ENCODE measurements at regions not wholly inside any gene's neighbourhood (a gene's known extent, or its start where the extent isn't known, plus 50 kb on each side); places are given as distances from the start of the nearest gene placed in this dataset.

- ATAC-seq (no peak), DNase-seq (no peak)
- intact Hi-C loops (cut with DNase I) = no loop called here
- H3K9me3 ChIP-seq = no peaks in the 10 kb centered on the region
- no peaks in the 10 kb centered on the region for H3K4me1 ChIP-seq
- TF ChIP-seq, protein P1, sequence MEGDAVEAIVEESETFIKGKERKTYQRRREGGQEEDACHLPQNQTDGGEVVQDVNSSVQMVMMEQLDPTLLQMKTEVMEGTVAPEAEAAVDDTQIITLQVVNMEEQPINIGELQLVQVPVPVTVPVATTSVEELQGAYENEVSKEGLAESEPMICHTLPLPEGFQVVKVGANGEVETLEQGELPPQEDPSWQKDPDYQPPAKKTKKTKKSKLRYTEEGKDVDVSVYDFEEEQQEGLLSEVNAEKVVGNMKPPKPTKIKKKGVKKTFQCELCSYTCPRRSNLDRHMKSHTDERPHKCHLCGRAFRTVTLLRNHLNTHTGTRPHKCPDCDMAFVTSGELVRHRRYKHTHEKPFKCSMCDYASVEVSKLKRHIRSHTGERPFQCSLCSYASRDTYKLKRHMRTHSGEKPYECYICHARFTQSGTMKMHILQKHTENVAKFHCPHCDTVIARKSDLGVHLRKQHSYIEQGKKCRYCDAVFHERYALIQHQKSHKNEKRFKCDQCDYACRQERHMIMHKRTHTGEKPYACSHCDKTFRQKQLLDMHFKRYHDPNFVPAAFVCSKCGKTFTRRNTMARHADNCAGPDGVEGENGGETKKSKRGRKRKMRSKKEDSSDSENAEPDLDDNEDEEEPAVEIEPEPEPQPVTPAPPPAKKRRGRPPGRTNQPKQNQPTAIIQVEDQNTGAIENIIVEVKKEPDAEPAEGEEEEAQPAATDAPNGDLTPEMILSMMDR (IDR thresholded peaks at IDR 0.05) = no peak
- no peak overlapping the region for H3K4me3 ChIP-seq
- no peaks in the 10 kb centered on the region for H3K27me3 ChIP-seq
- no peak overlapping the region for H3K27ac ChIP-seq
- H3K36me3 ChIP-seq = no peaks in the 10 kb centered on the region
These were observed 150.0 kb downstream of the RAP2A start for GRCh38 chr13:97583907-97584497.

GRCh38 chr13:97586941-97587340, 153.0 kb downstream of the RAP2A start:
- Histone ChIP-seq H3K27me3 (no peaks in the 10 kb centered on the region), H3K4me3 (no peak overlapping the region), H3K36me3 (no peaks in the 10 kb centered on the region), H3K4me1 (no peaks in the 10 kb centered on the region), H3K9me3 (no peaks in the 10 kb centered on the region), H3K27ac (no peak overlapping the region)
- ATAC-seq = no peak
- intact Hi-C loops (cut with DNase I) = no loop called here
- TF ChIP-seq, protein P1 (IDR thresholded peaks at IDR 0.05) = no peak
- DNase-seq = no peak

DNA sequence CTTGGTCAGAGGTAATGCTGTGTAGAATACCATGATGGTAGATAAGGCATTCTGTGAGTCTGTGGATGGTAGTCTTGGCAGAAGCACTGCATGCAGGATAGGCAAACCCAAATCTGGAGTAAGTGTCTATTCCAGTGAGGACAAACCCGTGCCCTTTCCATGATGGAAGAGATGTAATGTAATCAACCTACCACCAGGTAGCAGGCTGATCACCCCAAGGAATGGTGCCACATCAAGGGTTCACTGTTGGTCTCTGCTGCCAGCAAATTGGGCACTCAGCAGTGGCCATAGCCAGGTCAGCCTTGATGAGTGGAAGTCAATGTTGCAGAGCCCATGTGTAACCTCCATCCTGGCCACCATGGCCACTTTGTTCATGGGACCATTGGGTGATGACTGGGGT, 155.0 kb downstream of the RAP2A start:
- ATAC-seq = no peak
- no peaks in the 10 kb centered on the region for H3K36me3 ChIP-seq
- TF ChIP-seq, protein P1 (IDR thresholded peaks at IDR 0.05) = no peak
- DNase-seq = no peak
- H3K27me3 ChIP-seq = no peaks in the 10 kb centered on the region
- no peaks in the 10 kb centered on the region for H3K4me1 ChIP-seq
- no peaks in the 10 kb centered on the region for H3K9me3 ChIP-seq
- H3K27ac ChIP-seq = no peak overlapping the region
- intact Hi-C loops (cut with DNase I) = no loop called here
- H3K4me3 ChIP-seq = no peak overlapping the region

- Histone ChIP-seq H3K36me3 (no peaks in the 10 kb centered on the region), H3K4me1 (no peaks in the 10 kb centered on the region), H3K9me3 (peaks cover 0 to 5% of the 10 kb centered on the region in 2 donors), H3K27ac (no peak overlapping the region), H3K4me3 (no peak overlapping the region), H3K27me3 (no peaks in the 10 kb centered on the region)
- DNase-seq (peak in 1 of 4 donors; percentile 2), ATAC-seq (peak; percentile 66)
- intact Hi-C loops (cut with DNase I) = no loop called here
- TF ChIP-seq, protein P1 (IDR thresholded peaks at IDR 0.05) = no peak
These were observed 166.6 kb downstream of the RAP2A start for GRCh38 chr13:97600458-97601075.

DNA sequence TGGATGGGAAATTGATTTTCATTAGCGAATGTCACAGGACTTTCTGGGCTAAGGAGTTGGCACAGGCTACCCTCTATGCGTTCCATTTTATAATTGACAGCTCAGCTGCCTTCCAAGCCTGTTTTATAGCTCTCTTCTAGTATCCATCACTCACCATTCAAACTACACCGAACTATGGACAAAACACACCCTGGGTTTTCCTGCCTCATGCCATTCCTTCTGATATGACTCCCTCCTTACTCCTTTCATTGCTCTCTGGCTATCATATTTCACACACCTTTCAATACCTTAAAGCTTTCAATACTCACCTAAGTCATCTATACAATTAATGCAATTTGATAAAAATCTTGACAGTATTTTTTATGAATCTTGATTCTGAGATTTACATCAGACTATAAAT, 181.3 kb downstream of the RAP2A start:
- H3K36me3 ChIP-seq = no peaks in the 10 kb centered on the region
- no peaks in the 10 kb centered on the region for H3K4me1 ChIP-seq
- no peaks in the 10 kb centered on the region for H3K27me3 ChIP-seq
- DNase-seq = no peak
- H3K4me3 ChIP-seq = no peak overlapping the region
- H3K27ac ChIP-seq = no peak overlapping the region
- H3K9me3 ChIP-seq = no peaks in the 10 kb centered on the region
- intact Hi-C loops (cut with DNase I) = no loop called here
- ATAC-seq = no peak
- TF ChIP-seq, protein P1 (IDR thresholded peaks at IDR 0.05) = no peak
